ENCODE measurements at regions not wholly inside any gene's neighbourhood (a gene's known extent, or its start where the extent isn't known, plus 50 kb on each side); places are given as distances from the start of the nearest gene placed in this dataset.
A peak's percentile ranks its signal among the peaks of the same experiment; 100 is the strongest.

GRCh38 chr1:222123111-222123510, 381.2 kb upstream of the DUSP10 start:
- no peaks in the 10 kb centered on the region for H3K27me3 ChIP-seq (replicated peaks)
- no peaks in the 10 kb centered on the region for H3K36me3 ChIP-seq
- no peak overlapping the region for H3K27ac ChIP-seq
- no peaks in the 10 kb centered on the region for H3K4me1 ChIP-seq (replicated peaks)
- no peak for DNase-seq (ENCODE audit: low read depth in 1 of 2, low spot score in 2 of 2)
- no peak overlapping the region for H3K4me3 ChIP-seq
- no peaks in the 10 kb centered on the region for H3K9me3 ChIP-seq (replicated peaks)

DNA sequence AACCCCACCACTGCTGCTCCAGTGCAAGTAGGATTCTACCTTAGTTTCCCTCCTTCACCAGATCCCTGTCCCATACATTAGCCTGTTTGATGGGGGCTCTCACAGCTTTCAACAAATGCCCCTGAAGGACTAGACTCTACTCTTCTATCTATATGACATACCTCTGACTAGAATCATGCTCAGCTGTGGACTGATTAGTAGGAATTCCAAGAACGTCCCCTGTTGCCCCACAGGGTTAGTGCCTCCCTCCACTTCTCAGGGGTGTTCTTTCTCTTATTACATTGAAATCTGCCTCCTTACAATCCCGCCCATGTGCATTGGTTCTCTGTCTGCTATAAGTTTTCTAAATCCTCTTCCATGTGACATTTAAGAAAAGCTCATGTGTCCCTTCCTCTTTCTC, 375.9 kb upstream of the DUSP10 start:
- no peaks in the 10 kb centered on the region for H3K9me3 ChIP-seq (replicated peaks)
- H3K27ac ChIP-seq, result no peak overlapping the region
- no peak overlapping the region for H3K4me3 ChIP-seq
- no peak for DNase-seq (ENCODE audit: low read depth in 1 of 2, low spot score in 2 of 2)
- no peaks in the 10 kb centered on the region for H3K36me3 ChIP-seq
- H3K27me3 ChIP-seq (replicated peaks), result no peaks in the 10 kb centered on the region
- no peaks in the 10 kb centered on the region for H3K4me1 ChIP-seq (replicated peaks)

DNA sequence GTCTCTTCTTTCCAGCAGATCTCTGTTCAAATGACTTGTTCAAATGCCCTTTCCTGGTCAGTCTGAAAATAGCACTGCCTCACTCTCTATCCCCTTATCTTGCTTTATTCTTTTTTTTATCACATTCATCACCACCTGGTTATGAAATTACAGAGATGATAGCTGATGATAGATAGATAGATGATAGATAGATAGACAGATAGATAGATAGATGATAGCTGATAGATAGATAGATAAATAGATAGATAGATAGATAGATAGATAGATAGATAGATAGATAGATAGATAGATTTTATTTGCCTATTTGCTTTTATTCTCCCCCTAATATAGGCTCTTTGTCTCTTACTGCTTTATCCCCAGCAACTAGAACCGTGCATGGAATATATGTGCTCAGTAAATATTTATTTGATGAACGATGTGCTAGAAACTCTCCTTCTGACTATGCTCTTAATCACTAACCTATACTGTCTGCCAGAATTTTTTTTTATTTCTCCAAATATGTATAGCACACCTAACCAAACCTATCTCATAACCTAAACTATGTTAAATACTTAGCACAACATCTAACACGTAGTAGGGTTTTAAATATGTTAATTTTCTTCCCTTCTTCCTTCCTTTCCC, 372.8 kb upstream of the DUSP10 start:
- Histone ChIP-seq H3K27me3 (replicated peaks) (no peaks in the 10 kb centered on the region), H3K9me3 (replicated peaks) (no peaks in the 10 kb centered on the region), H3K27ac (no peak overlapping the region), H3K36me3 (no peaks in the 10 kb centered on the region), H3K4me3 (no peak overlapping the region), H3K4me1 (replicated peaks) (no peaks in the 10 kb centered on the region)
- no peak for DNase-seq (ENCODE audit: low read depth in 1 of 2, low spot score in 2 of 2)

DNA sequence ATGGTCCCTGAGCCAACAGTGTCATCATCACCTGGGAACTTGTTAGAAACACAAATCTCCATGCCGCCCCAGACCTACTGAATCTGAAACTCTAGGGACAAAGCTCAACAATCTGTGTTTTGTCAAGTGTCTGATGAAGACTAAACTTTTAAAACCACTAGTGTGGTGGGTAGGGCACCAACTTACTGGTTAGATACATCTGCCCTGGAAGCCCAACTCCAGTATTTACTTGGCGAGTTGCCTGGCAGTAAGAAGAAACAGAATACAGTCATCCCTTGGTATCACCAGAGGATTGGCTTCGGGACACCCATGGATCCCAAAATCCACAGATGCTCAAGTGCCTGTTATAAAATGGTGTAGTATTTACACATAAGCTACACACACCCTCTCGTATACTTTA, 367.9 kb upstream of the DUSP10 start:
- DNase-seq (ENCODE audit: low read depth in 1 of 2, low spot score in 2 of 2), result no peak
- Histone ChIP-seq H3K27me3 (replicated peaks) (no peaks in the 10 kb centered on the region), H3K4me3 (no peak overlapping the region), H3K9me3 (replicated peaks) (no peaks in the 10 kb centered on the region), H3K27ac (no peak overlapping the region), H3K36me3 (no peaks in the 10 kb centered on the region), H3K4me1 (replicated peaks) (peaks cover 6% of the 10 kb centered on the region)

DNA sequence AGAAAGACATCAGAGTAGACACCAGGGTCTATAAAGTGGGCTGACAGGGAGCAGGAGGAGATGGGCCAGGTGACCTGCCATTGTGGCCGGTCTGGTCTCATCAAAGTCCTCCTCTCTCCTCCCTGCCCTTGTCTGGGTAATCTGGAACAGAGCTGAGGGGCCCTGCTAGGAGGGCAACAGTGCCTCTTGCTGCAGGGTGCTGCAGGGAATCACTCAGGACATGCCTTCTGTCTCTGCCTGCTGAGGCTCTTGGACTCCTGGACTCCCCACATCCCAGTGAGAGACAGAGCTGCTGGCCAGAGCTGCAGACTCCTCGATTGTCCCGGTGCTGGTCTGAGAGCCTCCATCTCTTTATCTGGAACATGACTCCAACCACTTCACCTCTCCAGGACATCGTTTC, 366.1 kb upstream of the DUSP10 start:
- no peaks in the 10 kb centered on the region for H3K36me3 ChIP-seq
- H3K9me3 ChIP-seq (replicated peaks), result no peaks in the 10 kb centered on the region
- H3K4me3 ChIP-seq, result no peak overlapping the region
- no peaks in the 10 kb centered on the region for H3K27me3 ChIP-seq (replicated peaks)
- DNase-seq (ENCODE audit: low read depth in 1 of 2, low spot score in 2 of 2), result no peak
- H3K27ac ChIP-seq, result no peak overlapping the region
- H3K4me1 ChIP-seq (replicated peaks), result peaks cover 6% of the 10 kb centered on the region

DNA sequence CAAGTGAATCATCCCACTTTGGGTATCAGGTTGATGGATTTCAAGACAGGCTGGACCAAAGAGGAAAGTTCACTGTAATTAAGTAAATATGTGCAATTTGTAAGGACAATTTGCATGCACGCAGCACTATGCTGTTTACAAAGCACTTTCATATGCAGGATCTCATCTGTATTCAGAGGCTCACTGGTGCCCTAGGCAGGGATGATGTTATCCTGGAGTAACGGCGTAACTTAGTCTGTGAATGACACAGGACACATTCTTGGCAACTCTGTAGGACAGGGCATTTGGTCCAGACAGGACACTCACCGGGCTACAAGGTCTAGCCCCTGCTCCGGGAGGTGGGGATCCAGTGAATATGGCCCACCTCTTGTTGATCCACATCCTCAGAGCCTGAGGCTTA, 365.4 kb upstream of the DUSP10 start:
- no peak for DNase-seq (ENCODE audit: low read depth in 1 of 2, low spot score in 2 of 2)
- Histone ChIP-seq H3K9me3 (replicated peaks) (no peaks in the 10 kb centered on the region), H3K4me3 (no peak overlapping the region), H3K4me1 (replicated peaks) (peaks cover 6% of the 10 kb centered on the region), H3K27ac (no peak overlapping the region), H3K36me3 (no peaks in the 10 kb centered on the region), H3K27me3 (replicated peaks) (no peaks in the 10 kb centered on the region)

DNA sequence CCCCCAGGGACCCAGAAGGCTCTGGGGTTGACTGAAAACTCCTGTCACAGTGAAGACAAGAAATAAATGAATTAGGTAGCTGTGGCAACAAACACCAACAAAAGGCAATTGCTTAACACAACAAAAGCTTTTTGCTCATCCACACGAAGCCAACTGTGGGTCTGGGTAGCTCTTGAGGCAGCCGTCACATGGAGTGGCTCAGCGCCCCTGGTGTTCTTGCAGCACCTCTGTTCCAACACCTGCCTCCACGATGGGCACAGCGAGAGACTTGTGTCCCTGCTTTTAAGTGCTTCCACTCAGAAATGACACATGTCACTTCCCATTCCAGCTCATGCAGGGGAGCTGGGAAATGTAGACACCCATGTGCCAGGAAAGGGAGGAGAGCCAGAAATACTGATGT, 364.5 kb upstream of the DUSP10 start:
- Histone ChIP-seq H3K9me3 (replicated peaks) (no peaks in the 10 kb centered on the region), H3K36me3 (no peaks in the 10 kb centered on the region), H3K4me1 (replicated peaks) (peaks cover 6% of the 10 kb centered on the region), H3K4me3 (no peak overlapping the region), H3K27ac (no peak overlapping the region), H3K27me3 (replicated peaks) (no peaks in the 10 kb centered on the region)
- DNase-seq (ENCODE audit: low read depth in 1 of 2, low spot score in 2 of 2), result no peak

- Histone ChIP-seq H3K4me3 (no peak overlapping the region), H3K27me3 (replicated peaks) (no peaks in the 10 kb centered on the region), H3K9me3 (replicated peaks) (no peaks in the 10 kb centered on the region), H3K27ac (no peak overlapping the region), H3K36me3 (no peaks in the 10 kb centered on the region), H3K4me1 (replicated peaks) (peaks cover 6% of the 10 kb centered on the region)
- no peak for DNase-seq (ENCODE audit: low read depth in 1 of 2, low spot score in 2 of 2)
These were observed 364.0 kb upstream of the DUSP10 start for GRCh38 chr1:222105861-222106260.

DNA sequence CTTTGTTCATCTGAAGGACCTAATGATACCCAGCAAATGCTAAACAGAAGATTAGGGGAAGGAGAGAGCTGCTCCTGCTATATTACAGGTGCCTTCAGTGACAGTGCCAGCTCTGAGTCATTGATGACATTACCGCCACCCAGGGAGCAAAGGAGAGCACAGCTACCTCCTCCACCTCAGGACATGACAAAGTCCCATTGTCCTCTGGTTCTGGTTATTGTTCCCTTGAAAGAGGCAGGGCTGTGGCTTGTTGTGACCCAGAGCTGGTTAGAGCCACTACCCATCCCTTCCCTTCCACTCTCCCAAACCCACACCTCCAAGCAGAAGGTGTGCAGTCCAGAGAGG, 363.5 kb upstream of the DUSP10 start:
- H3K27ac ChIP-seq, result no peak overlapping the region
- peak in 1 of 2 experiments; percentile 15 for DNase-seq (ENCODE audit: low read depth in 1 of 2, low spot score in 2 of 2)
- H3K9me3 ChIP-seq (replicated peaks), result no peaks in the 10 kb centered on the region
- H3K27me3 ChIP-seq (replicated peaks), result no peaks in the 10 kb centered on the region
- H3K36me3 ChIP-seq, result no peaks in the 10 kb centered on the region
- H3K4me3 ChIP-seq, result no peak overlapping the region
- peaks cover 6% of the 10 kb centered on the region for H3K4me1 ChIP-seq (replicated peaks)

DNA sequence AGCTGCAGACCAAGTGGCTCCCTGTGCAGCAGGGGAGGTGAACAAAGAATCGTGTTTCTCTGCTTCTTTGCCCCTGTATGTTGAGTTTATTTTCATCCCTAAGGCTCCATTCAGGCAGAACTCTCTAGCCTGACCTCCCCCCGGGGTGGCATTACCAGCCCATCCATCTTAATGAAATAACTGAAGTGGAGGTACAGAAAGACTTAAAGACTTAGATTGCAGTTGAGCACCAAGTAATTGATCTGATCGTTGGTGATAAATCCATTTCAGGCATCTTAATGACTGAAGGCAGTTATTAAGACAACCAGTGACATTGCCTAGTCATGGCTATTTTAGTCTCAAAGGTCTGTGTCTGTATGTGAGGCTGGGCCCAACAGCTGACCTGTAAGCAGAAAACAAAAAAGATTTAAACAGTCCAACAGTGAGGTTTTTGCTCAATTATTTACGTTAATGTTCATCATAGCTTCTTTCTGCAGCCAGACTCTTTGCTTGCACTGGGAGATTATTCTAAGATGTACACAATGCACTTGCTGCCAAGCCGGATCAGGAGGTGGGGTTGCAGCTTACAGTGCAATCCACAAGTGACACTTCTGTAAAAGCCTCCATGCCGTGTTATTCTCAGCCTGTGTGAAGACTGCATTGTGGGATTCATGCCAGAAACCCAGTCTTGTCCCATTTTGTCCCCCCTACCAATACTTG, 363.0 kb upstream of the DUSP10 start:
- Histone ChIP-seq H3K36me3 (no peaks in the 10 kb centered on the region), H3K27me3 (replicated peaks) (no peaks in the 10 kb centered on the region), H3K4me1 (replicated peaks) (peaks cover 6% of the 10 kb centered on the region), H3K9me3 (replicated peaks) (no peaks in the 10 kb centered on the region), H3K4me3 (no peak overlapping the region), H3K27ac (no peak overlapping the region)
- no peak for DNase-seq (ENCODE audit: low read depth in 1 of 2, low spot score in 2 of 2)

GRCh38 chr1:222104097-222104496, 362.2 kb upstream of the DUSP10 start:
- H3K9me3 ChIP-seq (replicated peaks), result no peaks in the 10 kb centered on the region
- no peak overlapping the region for H3K27ac ChIP-seq

DNA sequence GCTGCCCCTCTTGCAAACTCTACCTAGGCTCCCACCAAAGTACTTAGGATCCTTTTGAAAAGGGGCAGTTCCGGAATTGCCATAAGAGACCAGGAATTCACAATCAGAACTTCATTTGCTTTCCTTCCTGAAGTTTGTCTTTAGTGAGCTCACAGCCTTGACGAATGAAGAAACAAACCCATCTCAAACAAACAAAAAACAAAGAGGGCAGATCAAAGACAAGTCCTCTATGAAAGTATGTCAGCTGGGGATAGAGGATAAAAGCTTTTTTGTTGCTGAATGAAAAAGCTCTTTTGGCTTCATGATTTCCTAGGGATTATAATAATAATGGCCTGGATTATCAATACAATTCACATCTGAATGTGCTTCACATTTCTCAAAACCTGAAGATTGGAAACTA, 357.9 kb upstream of the DUSP10 start:
- Histone ChIP-seq H3K36me3 (no peaks in the 10 kb centered on the region), H3K27ac (no peak overlapping the region)

More at GRCh38 chr1:222104097-222104496, 362.2 kb upstream of the DUSP10 start:
- no peaks in the 10 kb centered on the region for H3K27me3 ChIP-seq (replicated peaks)
- H3K4me3 ChIP-seq, result no peak overlapping the region
- H3K36me3 ChIP-seq, result no peaks in the 10 kb centered on the region
- peaks cover 6% of the 10 kb centered on the region for H3K4me1 ChIP-seq (replicated peaks)
- DNase-seq (ENCODE audit: low read depth in 1 of 2, low spot score in 2 of 2), result no peak

DNA sequence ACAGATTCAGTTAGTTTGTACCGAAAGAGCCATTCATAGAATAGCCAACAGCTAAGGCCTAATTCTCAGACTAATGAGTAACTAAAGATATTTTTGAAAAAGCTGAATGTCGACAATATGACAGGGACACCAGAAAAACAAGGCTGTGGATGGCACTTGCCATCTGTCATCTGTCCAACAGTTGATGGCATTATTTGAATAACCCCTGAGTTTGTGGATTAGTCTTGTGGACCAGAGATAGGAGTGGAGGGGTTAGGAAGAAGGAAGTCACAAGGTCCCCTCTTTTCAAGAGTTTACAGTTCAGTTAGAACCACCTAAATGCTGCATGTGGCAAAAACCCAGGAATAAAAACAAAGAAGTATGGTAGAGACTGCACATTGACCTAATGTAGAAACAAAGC, 356.5 kb upstream of the DUSP10 start:
- Histone ChIP-seq H3K9me3 (replicated peaks) (no peaks in the 10 kb centered on the region), H3K36me3 (no peaks in the 10 kb centered on the region), H3K27me3 (replicated peaks) (no peaks in the 10 kb centered on the region), H3K27ac (no peak overlapping the region), H3K4me3 (no peak overlapping the region), H3K4me1 (replicated peaks) (no peaks in the 10 kb centered on the region)
- DNase-seq (ENCODE audit: low read depth in 1 of 2, low spot score in 2 of 2), result no peak

More for the DNA sequence above, 357.9 kb upstream of the DUSP10 start:
- no peaks in the 10 kb centered on the region for H3K9me3 ChIP-seq (replicated peaks)
- H3K27me3 ChIP-seq (replicated peaks), result no peaks in the 10 kb centered on the region
- no peak overlapping the region for H3K4me3 ChIP-seq
- no peaks in the 10 kb centered on the region for H3K4me1 ChIP-seq (replicated peaks)
- no peak for DNase-seq (ENCODE audit: low read depth in 1 of 2, low spot score in 2 of 2)

GRCh38 chr1:222097588-222097987, 355.7 kb upstream of the DUSP10 start:
- no peak for DNase-seq (ENCODE audit: low read depth in 1 of 2, low spot score in 2 of 2)
- Histone ChIP-seq H3K27me3 (replicated peaks) (no peaks in the 10 kb centered on the region), H3K36me3 (no peaks in the 10 kb centered on the region), H3K4me3 (no peak overlapping the region), H3K9me3 (replicated peaks) (no peaks in the 10 kb centered on the region), H3K4me1 (replicated peaks) (no peaks in the 10 kb centered on the region), H3K27ac (no peak overlapping the region)

DNA sequence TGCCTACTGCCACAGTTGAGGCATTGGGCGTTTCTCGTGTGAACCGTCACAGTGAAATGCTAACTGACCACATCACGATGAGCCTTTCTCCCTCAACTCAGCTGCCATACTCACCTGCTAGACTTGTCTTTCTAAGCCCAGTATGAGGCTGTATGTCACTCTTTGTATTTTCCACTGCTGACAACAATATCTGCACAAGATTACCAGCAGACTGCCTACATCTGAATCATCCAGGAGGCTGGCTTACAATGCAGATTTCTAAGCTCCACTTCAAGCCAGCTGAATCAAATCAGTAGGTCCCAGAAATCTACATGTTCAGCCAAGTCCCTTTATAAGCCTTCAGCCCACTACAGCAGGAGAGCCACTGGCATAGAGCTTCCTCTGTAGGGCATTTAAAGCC, 355.0 kb upstream of the DUSP10 start:
- H3K36me3 ChIP-seq, result no peaks in the 10 kb centered on the region
- no peaks in the 10 kb centered on the region for H3K9me3 ChIP-seq (replicated peaks)
- no peak for DNase-seq (ENCODE audit: low read depth in 1 of 2, low spot score in 2 of 2)
- H3K4me3 ChIP-seq, result no peak overlapping the region
- H3K4me1 ChIP-seq (replicated peaks), result no peaks in the 10 kb centered on the region
- H3K27me3 ChIP-seq (replicated peaks), result no peaks in the 10 kb centered on the region
- H3K27ac ChIP-seq, result no peak overlapping the region
